Astrocyte of the hippocampus (primary cell): ENCODE measurements at regions not wholly inside any gene's neighbourhood (a gene's known extent, or its start where the extent isn't known, plus 50 kb on each side); places are given as distances from the start of the nearest gene placed in this dataset.
"Not testable (repeated sequence)": the region's sequence is repeated elsewhere in the genome, so short reads cannot be mapped to it uniquely, and the experiment has no call there.

Experiments used
- DNase-seq: peaks from one replicate; pipeline ENCODE4 v3.0.0; 2011; ENCODE audit warnings: low read depth, low spot score

GRCh38 chr1:199612976-199613774 is 414.3 kb upstream of the NR5A2 start:
- DNase-seq: peak; percentile 87

GRCh38 chr1:199616947-199617346 is 410.6 kb upstream of the NR5A2 start:
- DNase-seq: no peak

GRCh38 chr1:199619223-199619622 is 408.3 kb upstream of the NR5A2 start:
- DNase-seq: no peak

- DNase-seq: not testable (repeated sequence)
Observed at GRCh38 chr1:199626228-199626627, 401.3 kb upstream of the NR5A2 start.

GRCh38 chr1:199629624-199630023 is 397.9 kb upstream of the NR5A2 start:
- no peak for DNase-seq

- DNase-seq: no peak
Observed at GRCh38 chr1:199639453-199639852, 388.1 kb upstream of the NR5A2 start.

GRCh38 chr1:199641531-199641930 is 386.0 kb upstream of the NR5A2 start:
- no peak for DNase-seq

GRCh38 chr1:199644912-199645311 is 382.6 kb upstream of the NR5A2 start:
- DNase-seq: no peak

GRCh38 chr1:199646761-199647160 is 380.7 kb upstream of the NR5A2 start:
- peak; percentile 9 for DNase-seq

- no peak for DNase-seq
Observed at GRCh38 chr1:199657449-199657848, 370.1 kb upstream of the NR5A2 start.

- no peak for DNase-seq
Observed at GRCh38 chr1:199660071-199660470, 367.4 kb upstream of the NR5A2 start.

GRCh38 chr1:199665371-199665770 is 362.1 kb upstream of the NR5A2 start:
- no peak for DNase-seq

GRCh38 chr1:199667089-199667488 is 360.4 kb upstream of the NR5A2 start:
- no peak for DNase-seq

- no peak for DNase-seq
Observed at GRCh38 chr1:199669916-199670315, 357.6 kb upstream of the NR5A2 start.

GRCh38 chr1:199671684-199672083 is 355.8 kb upstream of the NR5A2 start:
- DNase-seq: no peak

GRCh38 chr1:199675937-199676336 is 351.6 kb upstream of the NR5A2 start:
- no peak for DNase-seq

- DNase-seq: no peak
Observed at GRCh38 chr1:199678771-199679170, 348.7 kb upstream of the NR5A2 start.

- no peak for DNase-seq
Observed at GRCh38 chr1:199682081-199682480, 345.4 kb upstream of the NR5A2 start.

GRCh38 chr1:199684686-199685273 is 342.7 kb upstream of the NR5A2 start:
- DNase-seq: peak; percentile 82

GRCh38 chr1:199685369-199685768 is 342.1 kb upstream of the NR5A2 start:
- peak; percentile 70 for DNase-seq

GRCh38 chr1:199687321-199687720 is 340.2 kb upstream of the NR5A2 start:
- peak; percentile 66 for DNase-seq

GRCh38 chr1:199688133-199688676 is 339.3 kb upstream of the NR5A2 start:
- no peak for DNase-seq

- DNase-seq: no peak
Observed at GRCh38 chr1:199688774-199689173, 338.7 kb upstream of the NR5A2 start.
